ENCODE measurements at regions not wholly inside any gene's neighbourhood (a gene's known extent, or its start where the extent isn't known, plus 50 kb on each side); places are given as distances from the start of the nearest gene placed in this dataset.

DNA sequence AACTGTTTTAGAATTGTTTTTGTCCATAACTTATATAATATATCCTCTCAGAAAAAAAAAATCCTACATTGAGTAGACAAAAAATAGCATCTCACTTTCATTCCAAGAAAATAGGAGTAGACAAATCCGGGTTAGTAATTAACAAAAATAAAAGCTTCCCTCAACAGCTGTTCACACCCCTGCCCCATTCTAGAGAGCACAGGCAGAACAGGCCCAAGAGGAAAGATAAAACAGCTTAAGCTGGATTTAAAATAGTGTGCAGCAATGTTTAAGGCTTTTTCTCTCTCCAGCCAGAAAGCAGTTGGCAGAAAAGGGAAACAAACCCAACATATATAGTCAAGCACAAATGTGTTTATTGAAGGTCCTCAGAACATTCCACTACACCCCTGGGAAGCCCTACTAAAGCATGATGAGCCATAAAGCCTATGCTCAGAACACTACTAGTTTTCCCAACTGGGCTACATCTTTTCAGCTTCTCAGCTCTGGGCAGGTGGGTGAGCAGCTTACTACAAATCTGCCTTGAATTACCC lies 189.9 kb downstream of the MTERF1 start:
- TF ChIP-seq, protein P1, sequence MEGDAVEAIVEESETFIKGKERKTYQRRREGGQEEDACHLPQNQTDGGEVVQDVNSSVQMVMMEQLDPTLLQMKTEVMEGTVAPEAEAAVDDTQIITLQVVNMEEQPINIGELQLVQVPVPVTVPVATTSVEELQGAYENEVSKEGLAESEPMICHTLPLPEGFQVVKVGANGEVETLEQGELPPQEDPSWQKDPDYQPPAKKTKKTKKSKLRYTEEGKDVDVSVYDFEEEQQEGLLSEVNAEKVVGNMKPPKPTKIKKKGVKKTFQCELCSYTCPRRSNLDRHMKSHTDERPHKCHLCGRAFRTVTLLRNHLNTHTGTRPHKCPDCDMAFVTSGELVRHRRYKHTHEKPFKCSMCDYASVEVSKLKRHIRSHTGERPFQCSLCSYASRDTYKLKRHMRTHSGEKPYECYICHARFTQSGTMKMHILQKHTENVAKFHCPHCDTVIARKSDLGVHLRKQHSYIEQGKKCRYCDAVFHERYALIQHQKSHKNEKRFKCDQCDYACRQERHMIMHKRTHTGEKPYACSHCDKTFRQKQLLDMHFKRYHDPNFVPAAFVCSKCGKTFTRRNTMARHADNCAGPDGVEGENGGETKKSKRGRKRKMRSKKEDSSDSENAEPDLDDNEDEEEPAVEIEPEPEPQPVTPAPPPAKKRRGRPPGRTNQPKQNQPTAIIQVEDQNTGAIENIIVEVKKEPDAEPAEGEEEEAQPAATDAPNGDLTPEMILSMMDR (tag by site-specific recombination; IDR thresholded peaks at IDR 0.05): no peak
- no peak for TF ChIP-seq ZNF530 (tag by site-specific recombination; IDR thresholded peaks at IDR 0.05; ENCODE audit: low read depth)
- TF ChIP-seq SP2 (tag by site-specific recombination; IDR thresholded peaks at IDR 0.05): no peak
- no peak for TF ChIP-seq ZNF670 (tag by site-specific recombination; IDR thresholded peaks at IDR 0.05; ENCODE audit: low read depth)
- TF ChIP-seq, protein P2, sequence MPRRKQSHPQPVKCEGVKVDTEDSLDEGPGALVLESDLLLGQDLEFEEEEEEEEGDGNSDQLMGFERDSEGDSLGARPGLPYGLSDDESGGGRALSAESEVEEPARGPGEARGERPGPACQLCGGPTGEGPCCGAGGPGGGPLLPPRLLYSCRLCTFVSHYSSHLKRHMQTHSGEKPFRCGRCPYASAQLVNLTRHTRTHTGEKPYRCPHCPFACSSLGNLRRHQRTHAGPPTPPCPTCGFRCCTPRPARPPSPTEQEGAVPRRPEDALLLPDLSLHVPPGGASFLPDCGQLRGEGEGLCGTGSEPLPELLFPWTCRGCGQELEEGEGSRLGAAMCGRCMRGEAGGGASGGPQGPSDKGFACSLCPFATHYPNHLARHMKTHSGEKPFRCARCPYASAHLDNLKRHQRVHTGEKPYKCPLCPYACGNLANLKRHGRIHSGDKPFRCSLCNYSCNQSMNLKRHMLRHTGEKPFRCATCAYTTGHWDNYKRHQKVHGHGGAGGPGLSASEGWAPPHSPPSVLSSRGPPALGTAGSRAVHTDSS (tag by site-specific recombination; IDR thresholded peaks at IDR 0.05): no peak
- no peak for TF ChIP-seq ZNF830 (tag by site-specific recombination; IDR thresholded peaks at IDR 0.05; ENCODE audit: low read depth)
- TF ChIP-seq ZNF140 (tag by site-specific recombination; IDR thresholded peaks at IDR 0.05): no peak
- TF ChIP-seq, protein P3, sequence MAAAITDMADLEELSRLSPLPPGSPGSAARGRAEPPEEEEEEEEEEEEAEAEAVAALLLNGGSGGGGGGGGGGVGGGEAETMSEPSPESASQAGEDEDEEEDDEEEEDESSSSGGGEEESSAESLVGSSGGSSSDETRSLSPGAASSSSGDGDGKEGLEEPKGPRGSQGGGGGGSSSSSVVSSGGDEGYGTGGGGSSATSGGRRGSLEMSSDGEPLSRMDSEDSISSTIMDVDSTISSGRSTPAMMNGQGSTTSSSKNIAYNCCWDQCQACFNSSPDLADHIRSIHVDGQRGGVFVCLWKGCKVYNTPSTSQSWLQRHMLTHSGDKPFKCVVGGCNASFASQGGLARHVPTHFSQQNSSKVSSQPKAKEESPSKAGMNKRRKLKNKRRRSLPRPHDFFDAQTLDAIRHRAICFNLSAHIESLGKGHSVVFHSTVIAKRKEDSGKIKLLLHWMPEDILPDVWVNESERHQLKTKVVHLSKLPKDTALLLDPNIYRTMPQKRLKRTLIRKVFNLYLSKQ (tag by site-specific recombination; IDR thresholded peaks at IDR 0.05; ENCODE audit: borderline replicate concordance): no peak
- TF ChIP-seq, protein P4, sequence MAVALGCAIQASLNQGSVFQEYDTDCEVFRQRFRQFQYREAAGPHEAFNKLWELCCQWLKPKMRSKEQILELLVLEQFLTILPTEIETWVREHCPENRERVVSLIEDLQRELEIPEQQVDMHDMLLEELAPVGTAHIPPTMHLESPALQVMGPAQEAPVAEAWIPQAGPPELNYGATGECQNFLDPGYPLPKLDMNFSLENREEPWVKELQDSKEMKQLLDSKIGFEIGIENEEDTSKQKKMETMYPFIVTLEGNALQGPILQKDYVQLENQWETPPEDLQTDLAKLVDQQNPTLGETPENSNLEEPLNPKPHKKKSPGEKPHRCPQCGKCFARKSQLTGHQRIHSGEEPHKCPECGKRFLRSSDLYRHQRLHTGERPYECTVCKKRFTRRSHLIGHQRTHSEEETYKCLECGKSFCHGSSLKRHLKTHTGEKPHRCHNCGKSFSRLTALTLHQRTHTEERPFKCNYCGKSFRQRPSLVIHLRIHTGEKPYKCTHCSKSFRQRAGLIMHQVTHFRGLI (tag by site-specific recombination; IDR thresholded peaks at IDR 0.05): no peak
